ENCODE measurements at regions not wholly inside any gene's neighbourhood (a gene's known extent, or its start where the extent isn't known, plus 50 kb on each side); places are given as distances from the start of the nearest gene placed in this dataset.
"Not testable (repeated sequence)": the region's sequence is repeated elsewhere in the genome, so short reads cannot be mapped to it uniquely, and the experiment has no call there.

- no peak overlapping the region for H3K27ac ChIP-seq
- intact Hi-C loops (cut with DNase I) = no loop called here
- H3K27me3 ChIP-seq = no peaks in the 10 kb centered on the region
- TF ChIP-seq POLR2A (IDR thresholded peaks at IDR 0.05) = no peak
- TF ChIP-seq CTCF (IDR thresholded peaks at IDR 0.05) = no peak
- no peak for TF ChIP-seq POLR2AphosphoS5 (IDR thresholded peaks at IDR 0.05; ENCODE audit: insufficient read depth in 1 of 2, low read depth in 1 of 2)
- H3K4me1 ChIP-seq = no peaks in the 10 kb centered on the region
- no peak overlapping the region for H3K4me3 ChIP-seq
- H3K9me3 ChIP-seq = no peaks in the 10 kb centered on the region
- no peak for DNase-seq (ENCODE audit: extremely low spot score in 2 of 2)
- H3K36me3 ChIP-seq = no peaks in the 10 kb centered on the region
These were observed 278.7 kb upstream of the CHRM3 start for GRCh38 chr1:239107676-239108075.

GRCh38 chr1:239106689-239107088 lies 279.7 kb upstream of the CHRM3 start:
- H3K4me1 ChIP-seq; H3K27me3 ChIP-seq; H3K27ac ChIP-seq; intact Hi-C loops (cut with DNase I); DNase-seq (ENCODE audit: extremely low spot score in 2 of 2); H3K9me3 ChIP-seq; H3K4me3 ChIP-seq; H3K36me3 ChIP-seq: not testable (repeated sequence)

GRCh38 chr1:239098400-239099037 lies 287.8 kb upstream of the CHRM3 start:
- DNase-seq (ENCODE audit: extremely low spot score in 2 of 2) = no peak
- Histone ChIP-seq H3K4me3 (no peak overlapping the region), H3K4me1 (no peaks in the 10 kb centered on the region), H3K27ac (no peak overlapping the region), H3K36me3 (no peaks in the 10 kb centered on the region), H3K9me3 (no peaks in the 10 kb centered on the region), H3K27me3 (no peaks in the 10 kb centered on the region)
- TF ChIP-seq POLR2AphosphoS5 (IDR thresholded peaks at IDR 0.05; ENCODE audit: insufficient read depth in 1 of 2, low read depth in 1 of 2) (no peak), CTCF (IDR thresholded peaks at IDR 0.05) (no peak), POLR2A (IDR thresholded peaks at IDR 0.05) (no peak)
- intact Hi-C loops (cut with DNase I) = no loop called here

GRCh38 chr1:239091537-239091936 lies 294.8 kb upstream of the CHRM3 start:
- TF ChIP-seq CTCF (IDR thresholded peaks at IDR 0.05) = no peak
- no peak for TF ChIP-seq POLR2AphosphoS5 (IDR thresholded peaks at IDR 0.05; ENCODE audit: insufficient read depth in 1 of 2, low read depth in 1 of 2)
- TF ChIP-seq POLR2A (IDR thresholded peaks at IDR 0.05) = no peak
- Histone ChIP-seq H3K4me1 (no peaks in the 10 kb centered on the region), H3K36me3 (no peaks in the 10 kb centered on the region), H3K9me3 (no peaks in the 10 kb centered on the region), H3K27ac (no peak overlapping the region), H3K27me3 (no peaks in the 10 kb centered on the region), H3K4me3 (no peak overlapping the region)
- DNase-seq (ENCODE audit: extremely low spot score in 2 of 2) = no peak
- intact Hi-C loops (cut with DNase I) = no loop called here

- Histone ChIP-seq H3K36me3 (no peaks in the 10 kb centered on the region), H3K27me3 (no peaks in the 10 kb centered on the region), H3K4me1 (no peaks in the 10 kb centered on the region), H3K27ac (no peak overlapping the region), H3K4me3 (no peak overlapping the region), H3K9me3 (no peaks in the 10 kb centered on the region)
- intact Hi-C loops (cut with DNase I) = no loop called here
- TF ChIP-seq POLR2A (IDR thresholded peaks at IDR 0.05) = no peak
- no peak for TF ChIP-seq POLR2AphosphoS5 (IDR thresholded peaks at IDR 0.05; ENCODE audit: insufficient read depth in 1 of 2, low read depth in 1 of 2)
- no peak for TF ChIP-seq CTCF (IDR thresholded peaks at IDR 0.05)
- DNase-seq (ENCODE audit: extremely low spot score in 2 of 2) = no peak
These were observed 301.8 kb upstream of the CHRM3 start for GRCh38 chr1:239084459-239085080.

GRCh38 chr1:239081947-239082346 lies 304.4 kb upstream of the CHRM3 start:
- DNase-seq (ENCODE audit: extremely low spot score in 2 of 2); H3K27me3 ChIP-seq; H3K4me1 ChIP-seq; intact Hi-C loops (cut with DNase I); H3K36me3 ChIP-seq; H3K4me3 ChIP-seq; H3K27ac ChIP-seq; H3K9me3 ChIP-seq: not testable (repeated sequence)

Data from vagina (tissue), 2 donors.